Large intestine (tissue), 3 donors: ENCODE measurements at regions not wholly inside any gene's neighbourhood (a gene's known extent, or its start where the extent isn't known, plus 50 kb on each side); places are given as distances from the start of the nearest gene placed in this dataset.
"Not testable (repeated sequence)": the region's sequence is repeated elsewhere in the genome, so short reads cannot be mapped to it uniquely, and the experiment has no call there.

Experiments
- DNase-seq, 2 donors: peaks; one replicate each; pipeline versions ENCODE4 v3.0.0 to v3.0.0-alpha.2; 2013
- H3K27ac ChIP-seq: one replicate; pipeline ENCODE4 v1.5.1; 2013; ENCODE audit warnings: low read length
- H3K27me3 ChIP-seq: 2 replicates; pipeline ENCODE4 v1.6.1; 2013; ENCODE audit warnings: low read length; ENCODE audit not compliant: control insufficient read depth, insufficient read depth
- H3K36me3 ChIP-seq: 2 replicates; pipeline ENCODE4 v1.6.1; 2013; ENCODE audit warnings: low read length; ENCODE audit not compliant: control insufficient read depth, insufficient read depth
- H3K4me1 ChIP-seq: one replicate; pipeline ENCODE4 v1.6.1; 2013; ENCODE audit warnings: low read length; ENCODE audit not compliant: control insufficient read depth, insufficient read depth
- H3K4me3 ChIP-seq: one replicate; pipeline ENCODE4 v1.5.1; 2013; ENCODE audit warnings: low read length
- H3K9me3 ChIP-seq: one replicate; pipeline ENCODE4 v1.6.1; 2013; ENCODE audit warnings: mild to moderate bottlenecking, low read depth, low read length, moderate library complexity; ENCODE audit not compliant: control insufficient read depth
- WGBS: methylation state at CpG from one replicate; pipeline ENCODE4 v1.1.5; 2013; ENCODE audit warnings: low lambda C conversion rate; ENCODE audit not compliant: insufficient coverage; 5-methylcytosine and 5-hydroxymethylcytosine counted together

GRCh38 chr3:195653641-195654040, 67.1 kb upstream of the MUC20 start:
- not testable (repeated sequence) for H3K4me3 ChIP-seq

DNA sequence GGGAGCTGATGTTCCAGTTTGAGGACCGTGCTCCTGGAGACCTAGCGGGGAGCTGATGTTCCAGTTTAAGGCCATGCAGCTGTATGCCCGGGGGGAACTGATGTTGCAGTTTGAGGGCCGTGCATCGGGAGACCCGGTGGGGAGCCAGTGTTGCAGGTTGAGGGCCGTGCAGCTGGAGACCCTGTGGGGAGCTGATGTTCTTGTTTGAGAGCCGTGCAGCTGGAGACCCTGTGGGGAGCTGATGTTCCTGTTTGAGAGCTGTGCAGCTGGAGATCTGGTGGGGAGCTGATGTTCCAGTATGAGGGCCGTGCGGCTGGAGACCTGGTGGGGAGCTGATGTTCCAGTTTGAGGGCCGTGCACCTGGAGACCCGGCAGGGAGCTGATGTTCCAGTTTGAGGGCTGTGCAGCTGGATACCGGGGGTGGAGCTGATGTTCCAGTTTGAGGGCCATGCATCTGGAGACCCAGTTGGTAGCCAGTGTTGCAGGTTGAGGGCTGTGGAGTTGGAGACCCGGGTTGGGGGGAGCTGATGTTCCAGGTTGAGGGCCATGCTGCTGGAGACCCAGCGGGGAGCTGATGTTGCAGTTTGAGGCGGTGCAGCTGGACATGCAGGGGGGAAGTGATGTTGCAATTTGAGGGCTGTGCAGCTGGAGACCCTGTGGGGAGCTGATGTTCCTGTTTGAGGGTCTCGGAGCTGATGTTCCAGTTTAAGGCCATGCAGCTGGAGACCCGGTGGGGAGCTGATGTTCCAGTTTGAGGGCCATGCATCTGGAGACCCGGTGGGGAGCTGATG, 64.4 kb upstream of the APOD start:
- not testable (repeated sequence) for H3K36me3 ChIP-seq, DNase-seq, H3K27me3 ChIP-seq, H3K4me1 ChIP-seq, H3K4me3 ChIP-seq, H3K27ac ChIP-seq, H3K9me3 ChIP-seq
- WGBS, result 100% methylated on average over 1 of the region's 19 CpGs

More at GRCh38 chr3:195653641-195654040, 67.1 kb upstream of the MUC20 start:
- not testable (repeated sequence) for H3K9me3 ChIP-seq, H3K4me1 ChIP-seq, H3K27ac ChIP-seq, H3K27me3 ChIP-seq, H3K36me3 ChIP-seq
- peak; percentile 28 to 64 for DNase-seq
- no CpG with 5 or more reads among the region's 14 CpGs for WGBS

DNA sequence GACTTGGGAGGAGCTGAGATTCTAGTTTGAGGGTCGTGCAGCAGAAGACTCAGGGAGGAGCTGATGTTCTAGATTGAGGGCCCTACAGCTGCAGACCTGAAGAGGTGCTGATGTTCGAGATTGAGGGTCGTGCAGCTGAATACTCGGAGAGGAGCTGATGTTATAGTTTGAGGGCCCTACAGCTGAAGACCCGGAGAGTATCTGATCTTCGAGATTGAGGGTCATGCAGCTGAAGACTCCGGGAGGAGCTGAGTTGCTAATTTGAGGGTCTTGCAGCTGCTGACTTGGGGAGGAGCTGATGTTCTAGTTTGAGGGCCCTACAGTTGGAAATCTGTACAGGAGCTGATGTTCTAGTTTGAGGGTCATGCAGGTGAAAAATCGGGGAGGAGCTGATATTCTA, 62.1 kb upstream of the APOD start:
- H3K27me3 ChIP-seq, H3K4me3 ChIP-seq, H3K27ac ChIP-seq, H3K9me3 ChIP-seq, DNase-seq, H3K4me1 ChIP-seq, H3K36me3 ChIP-seq: not testable (repeated sequence)
- WGBS, result 100% methylated on average over 5 of the region's 8 CpGs

DNA sequence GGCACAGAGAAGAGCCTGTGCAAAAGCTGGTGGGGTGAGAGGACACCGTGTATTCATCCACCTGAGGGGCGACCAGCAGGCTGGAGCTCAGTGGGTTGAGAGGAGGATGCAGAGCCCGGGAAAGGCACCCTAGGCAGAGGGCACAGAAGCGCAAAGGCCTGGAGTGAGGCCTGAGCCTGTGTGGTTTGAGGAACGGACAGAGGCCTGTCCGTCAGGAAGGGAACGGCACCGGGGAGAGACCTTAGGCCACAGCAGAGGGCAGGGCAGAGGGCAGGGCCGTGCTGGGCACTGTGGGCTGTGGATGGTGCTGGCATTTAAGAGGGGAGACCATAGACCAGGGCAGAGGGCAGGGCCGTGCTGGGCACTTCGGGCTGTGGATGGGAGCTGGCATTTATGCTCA, 59.5 kb upstream of the APOD start:
- not testable (repeated sequence) for H3K9me3 ChIP-seq, H3K4me1 ChIP-seq, H3K27ac ChIP-seq, H3K4me3 ChIP-seq, DNase-seq, H3K36me3 ChIP-seq, H3K27me3 ChIP-seq
- 80% methylated on average over 1 of the region's 11 CpGs for WGBS

DNA sequence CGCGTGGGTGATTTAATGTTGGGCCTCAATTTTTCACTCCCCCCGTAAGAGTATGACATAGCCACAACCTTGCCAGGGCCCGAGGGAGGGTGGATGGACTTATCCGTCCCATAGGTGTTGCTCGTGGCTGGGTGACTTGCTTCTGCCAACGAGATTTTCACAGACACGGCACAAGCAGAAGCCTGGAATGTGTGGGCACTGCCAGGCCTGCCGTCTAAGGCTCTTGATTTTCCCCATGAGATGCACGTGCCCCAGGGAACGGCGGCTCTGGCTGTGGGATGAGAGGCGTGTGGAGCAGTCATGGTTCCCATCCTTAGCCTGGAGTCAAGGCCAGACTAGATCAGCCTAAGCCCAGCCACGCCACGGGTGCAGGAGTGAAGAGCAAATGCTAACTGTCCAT, 58.6 kb upstream of the APOD start:
- DNase-seq, H3K4me1 ChIP-seq, H3K27me3 ChIP-seq, H3K9me3 ChIP-seq, H3K4me3 ChIP-seq, H3K27ac ChIP-seq, H3K36me3 ChIP-seq: not testable (repeated sequence)
- WGBS, result 93% methylated on average over 2 of the region's 15 CpGs

DNA sequence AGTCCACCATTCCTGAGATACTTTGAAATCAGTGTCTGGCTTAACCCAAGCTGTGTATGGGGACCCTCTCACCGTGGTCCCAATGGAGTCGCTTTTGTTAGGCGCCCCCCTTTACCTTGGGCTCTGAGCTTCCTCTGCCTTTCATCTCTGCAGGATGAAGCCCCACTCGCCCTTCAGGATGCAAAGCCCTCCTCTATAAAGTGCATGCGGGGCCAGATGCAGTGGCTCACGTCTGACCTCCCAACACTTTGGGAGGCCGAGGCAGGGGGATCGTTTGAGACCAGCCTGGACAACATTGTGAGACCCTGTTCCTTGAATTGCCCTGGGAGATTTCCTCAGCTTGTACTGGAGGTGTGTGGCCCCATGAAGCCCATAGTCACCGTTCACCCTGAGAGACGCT, 54.7 kb upstream of the APOD start:
- H3K36me3 ChIP-seq, H3K4me3 ChIP-seq, DNase-seq, H3K27ac ChIP-seq, H3K4me1 ChIP-seq, H3K9me3 ChIP-seq, H3K27me3 ChIP-seq: not testable (repeated sequence)
- WGBS, result no CpG with 5 or more reads among the region's 10 CpGs

- not testable (repeated sequence) for H3K36me3 ChIP-seq, H3K9me3 ChIP-seq, H3K27ac ChIP-seq, H3K4me3 ChIP-seq, H3K4me1 ChIP-seq, H3K27me3 ChIP-seq, DNase-seq
- 92% methylated on average over 2 of the region's 15 CpGs for WGBS
Observed at GRCh38 chr3:195637473-195638233, 53.9 kb upstream of the APOD start.

- not testable (repeated sequence) for H3K4me1 ChIP-seq, H3K27me3 ChIP-seq, H3K4me3 ChIP-seq, H3K27ac ChIP-seq, H3K36me3 ChIP-seq, H3K9me3 ChIP-seq, DNase-seq
- no CpG with 5 or more reads among the region's 7 CpGs for WGBS
Observed at GRCh38 chr3:195637011-195637410, 53.3 kb upstream of the APOD start.

DNA sequence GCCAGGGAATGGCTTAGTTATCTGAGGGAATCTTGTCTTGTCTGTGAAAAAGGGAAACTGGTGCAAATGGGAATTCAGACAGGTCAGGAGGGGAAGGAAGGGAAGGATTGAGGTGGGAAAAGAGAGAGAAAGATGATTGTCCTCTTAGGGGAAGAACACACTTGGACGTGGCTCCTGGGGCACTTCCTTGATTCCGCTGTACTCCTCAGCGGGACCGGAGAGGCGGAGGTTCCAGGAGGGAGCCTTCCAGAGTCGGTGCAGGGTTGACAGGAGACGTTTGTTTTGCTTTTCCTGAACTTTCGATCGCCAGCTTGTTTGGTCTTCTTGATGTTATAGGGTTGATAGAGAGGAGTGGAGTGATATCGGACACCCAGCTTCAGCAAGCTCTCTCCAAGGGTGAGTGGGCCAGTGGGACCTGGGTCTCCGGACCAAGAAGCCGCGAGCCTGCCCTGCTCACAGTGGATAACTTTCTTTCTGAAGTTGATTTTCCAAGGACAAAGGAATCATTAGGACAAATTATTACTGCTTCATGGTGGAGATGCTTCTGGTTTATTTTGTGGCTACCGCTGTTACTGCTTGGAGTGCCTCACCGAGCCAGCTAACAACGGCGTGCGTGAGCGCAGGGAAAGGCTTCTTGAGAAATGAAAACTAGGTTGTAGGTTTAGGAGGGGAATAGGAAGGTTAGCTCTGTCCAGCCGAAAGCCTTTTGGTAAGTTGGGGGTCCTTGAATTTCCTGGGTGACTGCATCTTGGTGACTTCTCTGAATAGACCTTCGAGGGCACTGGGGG, 52.4 kb upstream of the APOD start:
- H3K36me3 ChIP-seq, H3K4me1 ChIP-seq, H3K27ac ChIP-seq, H3K9me3 ChIP-seq, H3K27me3 ChIP-seq: not testable (repeated sequence)
- 0% methylated on average over 1 of the region's 21 CpGs for WGBS
- peak in 1 of 2 donors; percentile 41 for DNase-seq
- H3K4me3 ChIP-seq, result peak overlapping the region; percentile 20

DNA sequence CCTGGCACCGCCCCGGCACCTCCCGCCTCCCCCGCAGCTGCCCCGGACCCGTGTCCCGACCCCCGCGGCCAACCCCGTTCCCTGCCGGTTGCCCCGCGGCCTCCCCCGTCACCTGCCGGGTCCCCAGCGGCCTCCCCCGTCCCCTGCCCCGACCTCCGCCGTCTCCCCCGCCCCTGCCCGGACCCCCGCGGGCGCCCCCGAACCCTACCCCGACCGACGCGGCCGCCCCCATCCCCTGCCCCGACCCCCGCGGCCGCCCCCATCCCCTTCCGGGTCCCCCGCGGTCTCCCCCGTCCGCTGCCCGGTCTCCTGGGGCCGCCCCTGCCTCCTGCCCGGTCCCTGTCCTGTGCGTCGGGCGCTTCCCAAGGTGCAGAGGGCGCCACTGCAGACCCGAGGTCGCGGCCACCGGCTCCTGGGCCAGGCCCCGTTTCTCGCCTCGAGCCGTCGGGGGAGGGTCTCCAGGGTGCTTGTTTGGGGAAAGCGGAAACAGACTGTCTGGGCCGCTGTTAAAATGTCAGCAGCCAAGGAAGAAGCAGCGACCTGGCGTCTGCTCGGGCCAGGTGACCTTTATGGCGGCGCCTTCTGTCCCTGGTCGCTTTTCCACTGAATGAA, 51.6 kb upstream of the APOD start:
- not testable (repeated sequence) for DNase-seq, H3K9me3 ChIP-seq, H3K4me1 ChIP-seq, H3K36me3 ChIP-seq, H3K27ac ChIP-seq, H3K27me3 ChIP-seq
- no CpG with 5 or more reads among the region's 64 CpGs for WGBS
- peak overlapping the region; percentile 20 for H3K4me3 ChIP-seq
